C4-2B (cell line): ENCODE measurements at regions not wholly inside any gene's neighbourhood (a gene's known extent, or its start where the extent isn't known, plus 50 kb on each side); places are given as distances from the start of the nearest gene placed in this dataset.
"Not testable (repeated sequence)": the region's sequence is repeated elsewhere in the genome, so short reads cannot be mapped to it uniquely, and the experiment has no call there.

Experiments used
- H3K27ac ChIP-seq: fragments of 450-650 bp; 2 replicates; pipeline ENCODE4 v1.5.1; 2017
- CTCF ChIP-seq: fragments of 450-650 bp; conservative IDR thresholded peaks from 2 replicates; pipeline ENCODE4 v1.5.1; 2017; ENCODE audit warnings: mild to moderate bottlenecking
- ZFX ChIP-seq: fragments of 450-650 bp; IDR thresholded peaks from 2 replicates; pipeline ENCODE4 v1.6.1; 2017

- TF ChIP-seq CTCF (no peak), ZFX (no peak)
- no peak overlapping the region for H3K27ac ChIP-seq
Observed at GRCh38 chr6:51027283-51028065, 208.8 kb downstream of the TFAP2B start.

GRCh38 chr6:51028276-51028675 lies 209.6 kb downstream of the TFAP2B start:
- TF ChIP-seq ZFX (no peak), CTCF (no peak)
- no peak overlapping the region for H3K27ac ChIP-seq

- TF ChIP-seq ZFX, result no peak
- no peak for TF ChIP-seq CTCF
- no peak overlapping the region for H3K27ac ChIP-seq
Observed at GRCh38 chr6:51029561-51029960, 210.9 kb downstream of the TFAP2B start.

GRCh38 chr6:51045548-51045947 lies 226.9 kb downstream of the TFAP2B start:
- TF ChIP-seq ZFX, result no peak
- TF ChIP-seq CTCF, result no peak
- H3K27ac ChIP-seq, result no peak overlapping the region

GRCh38 chr6:51049288-51049982 lies 230.8 kb downstream of the TFAP2B start:
- H3K27ac ChIP-seq, result no peak overlapping the region
- TF ChIP-seq CTCF (no peak), ZFX (no peak)

GRCh38 chr6:51049983-51050877 lies 231.6 kb downstream of the TFAP2B start:
- no peak for TF ChIP-seq ZFX
- TF ChIP-seq CTCF, result no peak
- H3K27ac ChIP-seq, result no peak overlapping the region

- H3K27ac ChIP-seq, result not testable (repeated sequence)
Observed at GRCh38 chr6:51052716-51053115, 234.0 kb downstream of the TFAP2B start.

- H3K27ac ChIP-seq, result not testable (repeated sequence)
Observed at GRCh38 chr6:51055316-51055715, 236.6 kb downstream of the TFAP2B start.
